ENCODE measurements at regions not wholly inside any gene's neighbourhood (a gene's known extent, or its start where the extent isn't known, plus 50 kb on each side); places are given as distances from the start of the nearest gene placed in this dataset.

DNA sequence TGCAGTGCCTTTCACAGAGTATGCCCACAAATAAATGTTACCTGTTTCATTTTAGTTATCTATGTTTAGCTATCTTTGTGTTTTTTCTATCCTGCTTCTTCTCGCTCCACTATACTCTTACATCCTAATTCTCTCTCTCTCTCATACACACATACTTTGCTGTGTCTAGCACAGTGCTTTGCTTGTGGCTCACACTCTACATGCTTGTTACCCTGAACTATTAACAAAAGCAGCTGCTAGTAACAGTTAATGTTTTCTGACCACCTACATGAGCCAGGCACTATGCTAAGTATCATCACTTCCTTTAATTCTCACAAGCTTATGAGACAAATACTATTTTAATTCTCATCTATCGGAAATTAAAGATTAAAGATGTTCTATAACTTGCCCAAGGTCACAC lies 390.5 kb upstream of the HNRNPA3 start:
- TF ChIP-seq, protein P1, sequence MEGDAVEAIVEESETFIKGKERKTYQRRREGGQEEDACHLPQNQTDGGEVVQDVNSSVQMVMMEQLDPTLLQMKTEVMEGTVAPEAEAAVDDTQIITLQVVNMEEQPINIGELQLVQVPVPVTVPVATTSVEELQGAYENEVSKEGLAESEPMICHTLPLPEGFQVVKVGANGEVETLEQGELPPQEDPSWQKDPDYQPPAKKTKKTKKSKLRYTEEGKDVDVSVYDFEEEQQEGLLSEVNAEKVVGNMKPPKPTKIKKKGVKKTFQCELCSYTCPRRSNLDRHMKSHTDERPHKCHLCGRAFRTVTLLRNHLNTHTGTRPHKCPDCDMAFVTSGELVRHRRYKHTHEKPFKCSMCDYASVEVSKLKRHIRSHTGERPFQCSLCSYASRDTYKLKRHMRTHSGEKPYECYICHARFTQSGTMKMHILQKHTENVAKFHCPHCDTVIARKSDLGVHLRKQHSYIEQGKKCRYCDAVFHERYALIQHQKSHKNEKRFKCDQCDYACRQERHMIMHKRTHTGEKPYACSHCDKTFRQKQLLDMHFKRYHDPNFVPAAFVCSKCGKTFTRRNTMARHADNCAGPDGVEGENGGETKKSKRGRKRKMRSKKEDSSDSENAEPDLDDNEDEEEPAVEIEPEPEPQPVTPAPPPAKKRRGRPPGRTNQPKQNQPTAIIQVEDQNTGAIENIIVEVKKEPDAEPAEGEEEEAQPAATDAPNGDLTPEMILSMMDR (IDR thresholded peaks at IDR 0.05): no peak
- TF ChIP-seq, protein P2, sequence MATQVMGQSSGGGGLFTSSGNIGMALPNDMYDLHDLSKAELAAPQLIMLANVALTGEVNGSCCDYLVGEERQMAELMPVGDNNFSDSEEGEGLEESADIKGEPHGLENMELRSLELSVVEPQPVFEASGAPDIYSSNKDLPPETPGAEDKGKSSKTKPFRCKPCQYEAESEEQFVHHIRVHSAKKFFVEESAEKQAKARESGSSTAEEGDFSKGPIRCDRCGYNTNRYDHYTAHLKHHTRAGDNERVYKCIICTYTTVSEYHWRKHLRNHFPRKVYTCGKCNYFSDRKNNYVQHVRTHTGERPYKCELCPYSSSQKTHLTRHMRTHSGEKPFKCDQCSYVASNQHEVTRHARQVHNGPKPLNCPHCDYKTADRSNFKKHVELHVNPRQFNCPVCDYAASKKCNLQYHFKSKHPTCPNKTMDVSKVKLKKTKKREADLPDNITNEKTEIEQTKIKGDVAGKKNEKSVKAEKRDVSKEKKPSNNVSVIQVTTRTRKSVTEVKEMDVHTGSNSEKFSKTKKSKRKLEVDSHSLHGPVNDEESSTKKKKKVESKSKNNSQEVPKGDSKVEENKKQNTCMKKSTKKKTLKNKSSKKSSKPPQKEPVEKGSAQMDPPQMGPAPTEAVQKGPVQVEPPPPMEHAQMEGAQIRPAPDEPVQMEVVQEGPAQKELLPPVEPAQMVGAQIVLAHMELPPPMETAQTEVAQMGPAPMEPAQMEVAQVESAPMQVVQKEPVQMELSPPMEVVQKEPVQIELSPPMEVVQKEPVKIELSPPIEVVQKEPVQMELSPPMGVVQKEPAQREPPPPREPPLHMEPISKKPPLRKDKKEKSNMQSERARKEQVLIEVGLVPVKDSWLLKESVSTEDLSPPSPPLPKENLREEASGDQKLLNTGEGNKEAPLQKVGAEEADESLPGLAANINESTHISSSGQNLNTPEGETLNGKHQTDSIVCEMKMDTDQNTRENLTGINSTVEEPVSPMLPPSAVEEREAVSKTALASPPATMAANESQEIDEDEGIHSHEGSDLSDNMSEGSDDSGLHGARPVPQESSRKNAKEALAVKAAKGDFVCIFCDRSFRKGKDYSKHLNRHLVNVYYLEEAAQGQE (IDR thresholded peaks at IDR 0.05; ENCODE audit: insufficient read depth in 1 of 2, low read depth in 2 of 2, low read length in 1 of 2): no peak
